NOMO-1 (cell line): ENCODE measurements at regions not wholly inside any gene's neighbourhood (a gene's known extent, or its start where the extent isn't known, plus 50 kb on each side); places are given as distances from the start of the nearest gene placed in this dataset.
"Not testable (repeated sequence)": the region's sequence is repeated elsewhere in the genome, so short reads cannot be mapped to it uniquely, and the experiment has no call there.

Experiments used
- DNase-seq, 2 experiments: peaks; one replicate each; lab custom pipeline; 2025; ENCODE audit not compliant: unreplicated experiment in 2 of 2; lab: John Stamatoyannopoulos, UW

- no peak for DNase-seq
Measured at GRCh38 chr20:7736336-7736735, 203.9 kb downstream of the HAO1 start.

- DNase-seq = no peak
Measured at GRCh38 chr20:7741866-7742265, 198.4 kb downstream of the HAO1 start.

- no peak for DNase-seq
Measured at GRCh38 chr20:7742479-7742878, 197.8 kb downstream of the HAO1 start.

GRCh38 chr20:7744411-7744810, 195.8 kb downstream of the HAO1 start:
- DNase-seq = no peak

GRCh38 chr20:7748624-7749023, 191.6 kb downstream of the HAO1 start:
- DNase-seq = no peak

- no peak for DNase-seq
Measured at GRCh38 chr20:7754102-7754501, 186.2 kb downstream of the HAO1 start.

- DNase-seq = no peak
Measured at GRCh38 chr20:7758406-7758805, 181.9 kb downstream of the HAO1 start.

- peak in 1 of 2 experiments; percentile 48 for DNase-seq
Measured at GRCh38 chr20:7760247-7761031, 179.8 kb downstream of the HAO1 start.

- peak; percentile 20 to 76 for DNase-seq
Measured at GRCh38 chr20:7765221-7765620, 175.0 kb downstream of the HAO1 start.

- DNase-seq = no peak
Measured at GRCh38 chr20:7770046-7770445, 170.2 kb downstream of the HAO1 start.

- DNase-seq = peak in 1 of 2 experiments; percentile 47
Measured at GRCh38 chr20:7770578-7770977, 169.7 kb downstream of the HAO1 start.

GRCh38 chr20:7772371-7772770, 167.9 kb downstream of the HAO1 start:
- DNase-seq = no peak

GRCh38 chr20:7773511-7773910, 166.7 kb downstream of the HAO1 start:
- no peak for DNase-seq

- no peak for DNase-seq
Measured at GRCh38 chr20:7775072-7775471, 165.2 kb downstream of the HAO1 start.

- DNase-seq = no peak
Measured at GRCh38 chr20:7776148-7776547, 164.1 kb downstream of the HAO1 start.

- DNase-seq = no peak
Measured at GRCh38 chr20:7790189-7790588, 150.1 kb downstream of the HAO1 start.

- DNase-seq = no peak
Measured at GRCh38 chr20:7792150-7792869, 147.9 kb downstream of the HAO1 start.

- no peak for DNase-seq
Measured at GRCh38 chr20:7798176-7798575, 142.1 kb downstream of the HAO1 start.

GRCh38 chr20:7799862-7800261, 140.4 kb downstream of the HAO1 start:
- DNase-seq = no peak

GRCh38 chr20:7803411-7804151, 136.7 kb downstream of the HAO1 start:
- not testable (repeated sequence) for DNase-seq

- DNase-seq = no peak
Measured at GRCh38 chr20:7806831-7807230, 133.4 kb downstream of the HAO1 start.
